Hepatocyte (in vitro differentiated cells): ENCODE measurements at regions not wholly inside any gene's neighbourhood (a gene's known extent, or its start where the extent isn't known, plus 50 kb on each side); places are given as distances from the start of the nearest gene placed in this dataset.

Experiments
- EZH2 ChIP-seq: fragments of 200-600 bp; sonication (generic); IDR thresholded peaks from 2 replicates; pipeline ENCODE4 v1.6.1; 2016; ENCODE audit warnings: antibody characterized with exemption, mild to moderate bottlenecking, borderline replicate concordance
- EZH2phosphoT487 ChIP-seq: fragments of 200-600 bp; sonication (generic); IDR thresholded peaks from one replicate; pipeline ENCODE4 v1.6.1; 2018; ENCODE audit warnings: antibody characterized with exemption, mild to moderate bottlenecking, low read depth, moderate library complexity; ENCODE audit not compliant: unreplicated experiment, severe bottlenecking
- TF ChIP-seq, protein P1 (sequence below): fragments of 200-600 bp; sonication (generic); IDR thresholded peaks from 2 replicates; pipeline ENCODE4 v1.5.1; 2016; ENCODE audit warnings: antibody characterized with exemption, mild to moderate bottlenecking; ENCODE audit not compliant: poor library complexity

DNA sequence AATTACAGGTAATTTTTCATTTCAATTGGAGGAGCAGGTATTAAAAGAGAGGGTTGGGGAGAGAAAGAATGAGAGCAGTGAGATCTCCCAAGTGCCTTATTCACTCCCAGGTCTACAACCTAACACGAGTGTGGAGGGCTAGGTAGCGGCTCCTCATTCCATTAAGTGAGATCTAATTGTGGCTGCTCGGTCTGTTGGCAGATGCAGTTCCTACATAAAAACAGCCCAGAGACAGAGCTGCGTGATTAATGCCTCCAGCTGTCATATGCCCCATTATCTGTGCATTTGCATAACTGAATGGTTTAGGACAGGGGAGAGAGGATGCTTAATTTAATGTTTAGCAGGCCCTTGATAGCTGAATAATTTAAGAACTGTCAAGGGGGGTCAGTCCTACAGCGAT, 100.5 kb downstream of the PSAT1 start:
- TF ChIP-seq, protein P1, sequence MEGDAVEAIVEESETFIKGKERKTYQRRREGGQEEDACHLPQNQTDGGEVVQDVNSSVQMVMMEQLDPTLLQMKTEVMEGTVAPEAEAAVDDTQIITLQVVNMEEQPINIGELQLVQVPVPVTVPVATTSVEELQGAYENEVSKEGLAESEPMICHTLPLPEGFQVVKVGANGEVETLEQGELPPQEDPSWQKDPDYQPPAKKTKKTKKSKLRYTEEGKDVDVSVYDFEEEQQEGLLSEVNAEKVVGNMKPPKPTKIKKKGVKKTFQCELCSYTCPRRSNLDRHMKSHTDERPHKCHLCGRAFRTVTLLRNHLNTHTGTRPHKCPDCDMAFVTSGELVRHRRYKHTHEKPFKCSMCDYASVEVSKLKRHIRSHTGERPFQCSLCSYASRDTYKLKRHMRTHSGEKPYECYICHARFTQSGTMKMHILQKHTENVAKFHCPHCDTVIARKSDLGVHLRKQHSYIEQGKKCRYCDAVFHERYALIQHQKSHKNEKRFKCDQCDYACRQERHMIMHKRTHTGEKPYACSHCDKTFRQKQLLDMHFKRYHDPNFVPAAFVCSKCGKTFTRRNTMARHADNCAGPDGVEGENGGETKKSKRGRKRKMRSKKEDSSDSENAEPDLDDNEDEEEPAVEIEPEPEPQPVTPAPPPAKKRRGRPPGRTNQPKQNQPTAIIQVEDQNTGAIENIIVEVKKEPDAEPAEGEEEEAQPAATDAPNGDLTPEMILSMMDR, result no peak
- TF ChIP-seq EZH2 (no peak), EZH2phosphoT487 (no peak)
